Fibroblast of peridontal ligament (primary cell): ENCODE measurements at regions not wholly inside any gene's neighbourhood (a gene's known extent, or its start where the extent isn't known, plus 50 kb on each side); places are given as distances from the start of the nearest gene placed in this dataset.
A peak's percentile ranks its signal among the peaks of the same experiment; 100 is the strongest.
"Not testable (repeated sequence)": the region's sequence is repeated elsewhere in the genome, so short reads cannot be mapped to it uniquely, and the experiment has no call there.

ENCODE experiments used
- DNase-seq: peaks from one replicate; pipeline ENCODE4 v3.0.0-alpha.2; 2010; ENCODE audit errors: extremely low read depth

- no peak for DNase-seq
Observed at GRCh38 chr17:53633856-53634255, 188.9 kb upstream of the KIF2B start.

DNA sequence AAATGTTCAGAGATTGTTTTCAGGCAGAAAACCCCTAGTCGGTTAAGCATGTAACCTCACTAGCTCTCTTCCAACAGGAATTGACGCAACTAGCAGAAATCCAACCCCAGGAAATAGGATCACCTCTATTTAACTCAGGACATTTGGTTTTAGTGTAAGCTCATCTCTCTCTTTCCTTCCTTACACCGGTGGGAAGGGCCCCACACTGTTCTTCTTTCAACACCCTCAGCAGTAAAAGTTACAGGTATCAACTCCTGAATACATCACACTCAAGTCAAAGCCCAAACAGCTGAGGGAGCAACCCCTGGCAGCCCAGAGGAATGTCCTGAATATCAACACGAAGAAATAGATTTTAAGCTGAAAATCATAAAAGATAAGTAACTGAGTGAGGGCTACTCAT lies 191.2 kb upstream of the KIF2B start:
- no peak for DNase-seq

GRCh38 chr17:53630638-53631037 lies 192.1 kb upstream of the KIF2B start:
- no peak for DNase-seq

GRCh38 chr17:53630115-53630514 lies 192.6 kb upstream of the KIF2B start:
- DNase-seq, result no peak

DNA sequence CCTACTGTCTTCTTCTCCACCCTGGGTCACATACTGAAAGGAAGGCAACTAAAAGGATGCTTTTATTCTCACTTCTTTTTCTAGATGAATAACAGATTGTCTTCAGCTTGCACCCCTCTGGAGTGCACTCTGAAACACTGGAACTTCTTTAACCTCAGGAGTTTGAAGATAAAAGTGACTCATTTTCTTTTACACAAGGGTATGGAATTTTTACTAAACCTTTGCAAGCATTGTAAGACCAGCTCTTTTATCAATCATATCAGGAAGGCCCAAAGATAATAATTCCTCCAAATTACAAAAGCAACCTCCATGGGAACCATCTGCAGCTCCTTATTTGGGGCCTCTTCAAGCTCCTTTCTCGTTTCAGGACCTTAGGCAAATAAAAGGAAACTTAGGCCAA lies 193.5 kb upstream of the KIF2B start:
- peak; percentile 19 for DNase-seq

DNA sequence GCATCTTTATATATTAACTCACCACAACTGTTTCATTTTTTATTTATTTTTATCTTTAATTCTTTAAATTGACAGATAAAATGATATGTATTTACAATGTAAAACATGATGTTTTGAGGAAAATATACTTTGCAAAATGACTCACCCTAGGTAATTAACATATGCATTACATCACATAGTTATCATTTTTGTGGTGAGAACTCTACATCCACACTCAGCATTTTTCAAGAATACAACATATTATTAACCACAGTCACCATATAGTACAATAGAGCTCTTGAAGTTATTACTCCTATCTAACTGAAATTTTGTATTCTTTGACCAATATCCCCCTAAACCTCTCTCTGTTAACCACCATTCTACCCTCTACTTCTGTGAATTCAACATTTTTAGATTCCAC lies 194.7 kb upstream of the KIF2B start:
- peak; percentile 48 for DNase-seq

GRCh38 chr17:53627511-53627910 lies 195.2 kb upstream of the KIF2B start:
- peak; percentile 81 for DNase-seq

DNA sequence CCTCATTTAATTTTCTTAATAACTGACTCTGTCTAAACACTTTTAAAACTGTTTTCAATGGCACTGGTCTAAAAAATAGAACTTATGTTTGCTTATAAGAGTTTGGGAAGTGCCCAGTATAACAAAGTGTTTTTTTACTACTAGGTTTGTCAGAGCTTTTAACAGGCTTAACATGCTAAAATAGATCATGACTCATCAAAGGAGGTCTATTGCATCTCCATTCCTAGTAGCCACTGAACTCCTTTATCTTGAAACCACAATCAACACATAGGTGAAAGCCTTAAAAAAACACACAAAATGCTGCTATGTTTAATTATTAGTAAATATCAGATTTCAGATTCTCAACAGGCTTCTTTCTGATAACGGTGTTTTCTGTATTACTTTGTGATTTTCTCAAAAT lies 196.4 kb upstream of the KIF2B start:
- DNase-seq, result peak; percentile 76

DNA sequence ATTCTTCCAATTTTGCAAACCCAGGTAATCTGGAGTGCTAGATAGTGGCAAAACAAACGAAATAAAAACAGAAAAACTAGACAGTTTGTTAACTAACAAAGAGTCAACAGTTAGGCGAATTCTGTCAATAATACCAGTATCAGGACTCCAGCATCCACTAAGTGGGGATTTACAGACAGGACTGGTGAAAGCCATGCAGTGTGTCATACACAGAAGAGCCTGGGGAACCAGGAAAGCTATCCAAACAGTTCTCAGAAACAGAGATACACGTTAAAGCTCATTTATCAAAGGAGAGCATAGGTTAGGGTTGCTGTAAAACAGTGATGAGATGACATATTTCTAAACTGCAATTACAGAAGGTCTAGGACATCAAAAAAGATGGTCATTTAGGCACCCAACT lies 203.7 kb upstream of the KIF2B start:
- no peak for DNase-seq

DNA sequence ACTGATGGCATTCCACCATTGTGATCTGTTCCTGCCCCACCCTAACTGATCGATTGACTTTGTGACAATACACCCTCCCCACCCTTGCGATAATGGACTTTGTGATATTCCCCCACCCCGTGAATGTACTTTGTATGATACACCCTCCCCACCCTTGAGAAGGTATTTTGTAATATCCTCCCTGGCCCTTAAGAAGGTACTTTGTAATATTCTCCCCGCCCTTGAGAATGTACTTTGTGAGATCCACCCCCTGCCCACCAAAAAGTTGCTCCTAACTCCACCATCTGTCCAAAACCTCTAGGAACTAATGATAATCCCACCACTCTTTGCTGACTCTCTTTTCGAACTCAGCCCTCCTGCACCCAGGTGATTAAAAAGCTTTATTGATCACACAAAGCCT lies 214.5 kb upstream of the KIF2B start:
- DNase-seq, result not testable (repeated sequence)

DNA sequence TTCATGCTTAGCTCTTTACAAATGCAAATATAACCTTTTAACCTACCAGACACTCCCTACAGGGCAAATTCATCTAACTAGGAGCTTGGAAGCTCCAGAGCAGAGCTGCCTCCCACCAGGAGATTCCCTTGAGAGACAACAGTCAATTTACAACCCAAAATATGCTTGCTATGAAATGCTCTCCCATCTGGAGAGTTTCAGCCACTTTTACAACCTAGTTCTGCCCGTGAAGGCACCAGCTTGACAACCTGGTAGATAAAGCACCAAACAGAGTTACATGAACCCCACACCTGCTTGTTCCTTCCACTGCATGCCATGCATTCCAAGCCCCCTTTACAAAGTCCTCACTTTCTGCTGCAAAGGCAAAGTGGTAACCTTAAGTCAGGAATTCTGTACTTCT lies 215.3 kb upstream of the KIF2B start:
- DNase-seq, result no peak

GRCh38 chr17:53588317-53588716 lies 234.4 kb upstream of the KIF2B start:
- DNase-seq, result no peak

DNA sequence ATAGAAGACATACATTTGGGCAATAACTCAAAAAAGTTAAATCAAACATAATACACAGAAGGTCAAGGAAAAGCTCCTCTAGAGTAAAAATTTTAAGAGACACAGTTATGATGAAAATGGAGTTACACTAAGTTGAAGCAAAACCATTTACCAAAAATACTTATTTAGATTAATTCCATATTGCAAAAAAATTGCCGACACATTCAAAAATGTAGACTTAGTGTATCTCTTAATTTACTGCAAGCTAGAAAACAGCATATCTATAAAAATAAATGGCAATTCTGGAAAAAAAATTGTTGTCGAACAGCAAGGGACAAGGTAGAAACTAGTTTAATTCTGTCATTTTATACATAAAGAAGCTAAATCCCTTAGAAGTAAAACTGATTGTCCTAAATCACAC lies 248.7 kb upstream of the KIF2B start:
- DNase-seq, result no peak

DNA sequence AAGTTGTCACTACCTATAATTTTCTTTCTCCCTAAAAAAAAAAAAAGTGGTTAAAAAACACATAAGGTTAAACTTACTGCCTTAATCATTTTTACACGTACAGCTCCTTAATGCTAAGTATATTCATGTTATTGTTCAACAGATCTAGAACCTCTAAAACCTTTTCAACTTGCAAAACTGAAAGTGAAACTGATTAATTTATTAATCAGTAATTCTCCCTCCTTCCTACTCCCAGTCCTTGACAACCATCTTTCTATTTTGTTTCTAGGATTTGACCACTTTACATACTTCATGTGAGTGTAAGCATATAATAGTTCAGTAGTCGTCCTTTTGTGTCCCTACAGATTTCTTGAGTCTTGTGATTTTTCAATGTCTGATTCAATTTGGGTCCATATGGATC lies 251.4 kb upstream of the KIF2B start:
- no peak for DNase-seq

DNA sequence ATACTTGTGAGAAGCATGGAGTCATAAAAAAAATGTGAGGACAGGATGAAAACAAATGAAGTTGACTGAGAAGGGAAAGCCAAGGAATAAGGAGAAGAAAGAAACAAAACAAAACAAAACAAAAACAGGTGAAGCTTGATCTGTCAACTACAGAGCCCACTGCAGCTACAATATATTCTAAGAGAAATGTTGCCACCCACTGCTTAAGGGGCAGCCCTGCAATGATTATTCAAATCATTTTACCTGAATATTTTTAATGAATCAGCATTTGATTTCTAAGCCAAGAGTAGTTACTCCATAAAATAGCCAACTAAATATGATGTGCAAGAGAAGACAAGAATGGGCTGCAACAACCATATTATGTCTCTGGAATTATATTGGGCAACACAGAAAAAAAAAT lies 252.0 kb upstream of the KIF2B start:
- no peak for DNase-seq

GRCh38 chr17:53560953-53561352 lies 261.8 kb upstream of the KIF2B start:
- no peak for DNase-seq

GRCh38 chr17:53548252-53548651 lies 274.5 kb upstream of the KIF2B start:
- no peak for DNase-seq

DNA sequence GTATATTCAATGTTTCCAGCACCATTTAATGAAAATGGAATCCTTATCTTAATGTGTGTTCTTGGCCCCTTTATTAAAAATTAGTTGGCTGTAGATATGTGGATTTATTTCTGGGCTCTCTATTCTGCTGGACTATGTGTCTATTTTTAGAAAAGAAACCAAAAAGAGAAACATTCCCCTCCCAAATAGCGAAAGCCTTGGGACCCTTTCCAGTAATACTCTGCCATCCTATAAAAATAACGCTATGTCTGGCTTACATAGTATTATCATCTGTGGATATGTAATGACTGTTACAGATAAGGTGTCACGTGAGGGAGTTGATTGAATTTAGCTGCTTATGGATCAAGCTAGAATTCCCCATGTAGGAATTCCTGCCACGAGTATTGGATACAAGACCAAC lies 279.3 kb upstream of the KIF2B start:
- DNase-seq, result no peak

- DNase-seq, result no peak
Observed at GRCh38 chr17:53538129-53538617, 284.6 kb upstream of the KIF2B start.

DNA sequence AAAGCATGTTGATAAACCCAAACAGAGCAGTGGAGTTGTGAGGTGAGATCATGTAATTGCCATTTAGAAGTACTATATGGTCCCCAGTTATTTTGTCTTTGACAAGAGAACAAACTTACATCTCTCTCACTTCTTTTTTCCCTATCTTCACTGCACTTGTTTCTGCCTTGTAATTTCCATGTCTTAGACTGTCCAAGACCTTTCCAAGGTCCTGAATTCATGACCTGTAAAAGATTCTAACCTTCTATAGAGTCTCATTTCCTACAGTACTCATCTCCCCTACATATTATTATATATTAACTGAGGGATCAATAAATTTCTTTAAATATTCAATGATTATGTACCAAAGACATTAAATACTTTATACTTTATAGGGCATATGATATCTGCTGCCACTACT lies 295.3 kb upstream of the KIF2B start:
- DNase-seq, result no peak

- DNase-seq, result no peak
Observed at GRCh38 chr17:53525590-53525989, 297.1 kb upstream of the KIF2B start.

- DNase-seq, result no peak
Observed at GRCh38 chr17:53516636-53517035, 306.1 kb upstream of the KIF2B start.

DNA sequence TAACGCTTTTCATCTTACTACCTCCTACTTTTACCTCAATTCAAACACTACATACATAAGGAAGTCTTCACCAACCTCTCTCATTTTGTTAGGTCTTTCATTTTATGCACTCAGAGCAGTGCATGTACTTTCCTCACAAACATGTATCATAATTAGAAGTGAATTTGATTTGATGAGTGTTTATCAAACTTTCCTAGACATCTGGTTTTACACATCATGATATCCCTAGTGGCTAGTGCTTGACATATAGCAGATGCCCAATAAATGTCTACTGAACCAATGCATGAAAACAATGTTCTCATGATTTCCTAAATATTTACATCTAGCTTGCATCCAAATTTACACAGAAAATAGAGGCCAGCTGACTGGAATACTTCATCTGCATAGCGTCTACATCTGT lies 323.4 kb upstream of the KIF2B start:
- no peak for DNase-seq

GRCh38 chr17:53496356-53496755 lies 326.4 kb upstream of the KIF2B start:
- DNase-seq, result no peak

DNA sequence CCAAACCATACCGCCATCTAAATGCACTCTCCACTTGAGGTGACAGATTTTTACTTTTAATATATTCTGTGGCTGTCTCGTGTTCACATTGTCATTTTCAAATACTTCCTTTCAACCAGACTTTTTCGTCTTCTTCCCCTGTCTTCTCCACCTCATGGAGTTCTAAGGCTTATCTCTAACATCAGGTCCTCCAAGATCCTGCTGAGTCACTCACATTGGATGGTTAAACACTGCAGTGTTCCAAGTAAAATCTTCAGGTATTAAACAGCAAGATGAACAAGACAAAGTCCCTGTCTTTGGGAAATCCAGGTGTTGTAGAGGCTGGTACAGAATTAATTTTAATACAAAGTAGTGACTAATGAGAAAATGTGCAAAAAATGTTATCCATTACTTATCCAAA lies 330.2 kb upstream of the KIF2B start:
- DNase-seq, result no peak
